Left lung (tissue), 4 donors: ENCODE measurements at regions not wholly inside any gene's neighbourhood (a gene's known extent, or its start where the extent isn't known, plus 50 kb on each side); places are given as distances from the start of the nearest gene placed in this dataset.

Experiments used
- ATAC-seq: fragments of 200-7000 bp; cut with Tn5 transposase; one replicate; pipeline ENCODE4 v1.9.1; 2020; ENCODE audit warnings: moderate library complexity
- DNase-seq, 4 donors: peaks; one replicate each; pipeline ENCODE4 v3.0.0-alpha.2; 2013 to 2020
- H3K27ac ChIP-seq, 2 donors: fragments of 200-600 bp; sonication (generic) in 1 of 2; one replicate each; pipeline versions ENCODE4 v1.5.0 to v1.8.0; 2020 to 2021
- H3K27me3 ChIP-seq, 2 donors: fragments of 200-600 bp; sonication (generic) in 1 of 2; one replicate each; pipeline versions ENCODE4 v1.5.0 to v1.8.0; 2020 to 2021
- H3K36me3 ChIP-seq, 2 donors: fragments of 200-600 bp; sonication (generic) in 1 of 2; one replicate each; pipeline versions ENCODE4 v1.5.0 to v1.8.0; 2020 to 2021
- H3K4me1 ChIP-seq, 2 donors: fragments of 200-600 bp; one replicate each; pipeline ENCODE4 v1.8.0; 2021
- H3K4me3 ChIP-seq, 2 donors: fragments of 200-600 bp; sonication (generic) in 1 of 2; one replicate each; pipeline versions ENCODE4 v1.5.0 to v1.8.0; 2020 to 2021; ENCODE audit warnings: mild to moderate bottlenecking in 1 of 2
- H3K9me3 ChIP-seq, 2 donors: fragments of 200-600 bp; sonication (generic) in 1 of 2; one replicate each; pipeline versions ENCODE4 v1.5.0 to v1.8.0; 2020 to 2021
- intact Hi-C, 2 donors: fragments of 100-400 bp; cut with DNase I; formaldehyde crosslinking; loops; one replicate each; pipeline versions ENCODE4 v1.11.2 to v1.14.2; 2022
- TF ChIP-seq, protein P1 (sequence below), 2 donors: fragments of 200-600 bp; sonication (generic) in 1 of 2; IDR thresholded peaks; one replicate each; pipeline versions ENCODE4 v1.5.0 to v1.8.0; 2021; ENCODE audit warnings: antibody characterized with exemption in 2 of 2
- donor health status: DM: no; HTN: yes; CAD: no.
- donor health status: DM: no; HTN: no; CAD: no.

DNA sequence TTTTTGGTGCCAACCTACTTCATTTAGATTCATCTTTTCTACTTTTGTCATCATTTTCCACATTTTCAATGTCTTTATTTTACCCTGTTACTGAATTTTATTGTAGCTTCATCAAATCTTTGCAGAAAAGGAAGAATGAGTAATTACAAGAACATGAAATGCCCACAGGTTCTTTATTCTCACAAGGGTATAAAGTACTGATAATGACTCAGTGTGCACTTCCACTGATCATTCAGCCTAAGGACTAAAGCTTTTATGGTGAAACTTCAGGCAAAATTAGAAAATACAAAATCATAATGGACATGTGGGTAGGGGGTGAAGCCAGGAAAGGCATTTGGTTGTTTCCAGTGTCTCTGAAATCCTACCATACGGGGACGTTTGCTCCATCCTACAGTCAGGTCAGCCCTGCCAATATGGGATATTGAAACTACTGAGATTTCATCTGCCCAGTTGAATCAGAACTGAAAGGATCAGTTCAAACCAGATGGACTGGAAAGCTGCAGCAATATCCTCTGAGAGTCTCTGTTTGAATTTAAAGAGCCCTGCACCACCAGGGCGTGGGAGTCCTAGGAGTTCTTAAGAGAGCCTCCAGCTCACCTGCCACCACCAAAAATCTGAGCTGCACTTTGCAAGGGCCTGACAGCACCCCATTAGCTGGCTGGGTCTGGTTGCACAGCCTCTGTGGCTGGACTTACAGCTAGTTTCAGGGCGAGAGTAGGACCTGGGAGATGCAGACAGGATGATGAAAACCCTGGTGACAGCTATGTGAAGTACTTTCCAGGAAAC, 390.4 kb downstream of the CMPK2 start:
- intact Hi-C loops, result no loop called here
- H3K27me3 ChIP-seq, result peaks cover 0 to 6% of the 10 kb centered on the region in 2 donors
- H3K9me3 ChIP-seq, result peaks cover 0 to 5% of the 10 kb centered on the region in 2 donors

GRCh38 chr2:6480514-6480913, 385.2 kb downstream of the CMPK2 start:
- Histone ChIP-seq H3K4me1 (no peaks in the 10 kb centered on the region), H3K27ac (no peak overlapping the region), H3K4me3 (no peak overlapping the region), H3K36me3 (no peaks in the 10 kb centered on the region), H3K9me3 (peaks cover 0 to 7% of the 10 kb centered on the region in 2 donors), H3K27me3 (no peaks in the 10 kb centered on the region)
- intact Hi-C loops, result no loop called here
- DNase-seq (no peak), ATAC-seq (no peak)
- TF ChIP-seq, protein P1, sequence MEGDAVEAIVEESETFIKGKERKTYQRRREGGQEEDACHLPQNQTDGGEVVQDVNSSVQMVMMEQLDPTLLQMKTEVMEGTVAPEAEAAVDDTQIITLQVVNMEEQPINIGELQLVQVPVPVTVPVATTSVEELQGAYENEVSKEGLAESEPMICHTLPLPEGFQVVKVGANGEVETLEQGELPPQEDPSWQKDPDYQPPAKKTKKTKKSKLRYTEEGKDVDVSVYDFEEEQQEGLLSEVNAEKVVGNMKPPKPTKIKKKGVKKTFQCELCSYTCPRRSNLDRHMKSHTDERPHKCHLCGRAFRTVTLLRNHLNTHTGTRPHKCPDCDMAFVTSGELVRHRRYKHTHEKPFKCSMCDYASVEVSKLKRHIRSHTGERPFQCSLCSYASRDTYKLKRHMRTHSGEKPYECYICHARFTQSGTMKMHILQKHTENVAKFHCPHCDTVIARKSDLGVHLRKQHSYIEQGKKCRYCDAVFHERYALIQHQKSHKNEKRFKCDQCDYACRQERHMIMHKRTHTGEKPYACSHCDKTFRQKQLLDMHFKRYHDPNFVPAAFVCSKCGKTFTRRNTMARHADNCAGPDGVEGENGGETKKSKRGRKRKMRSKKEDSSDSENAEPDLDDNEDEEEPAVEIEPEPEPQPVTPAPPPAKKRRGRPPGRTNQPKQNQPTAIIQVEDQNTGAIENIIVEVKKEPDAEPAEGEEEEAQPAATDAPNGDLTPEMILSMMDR (IDR thresholded peaks at IDR 0.05), result no peak

More for the DNA sequence above, 390.4 kb downstream of the CMPK2 start:
- DNase-seq, result no peak
- H3K4me1 ChIP-seq, result no peaks in the 10 kb centered on the region
- no peaks in the 10 kb centered on the region for H3K36me3 ChIP-seq
- TF ChIP-seq, protein P1 (IDR thresholded peaks at IDR 0.05), result no peak
- no peak for ATAC-seq
- no peak overlapping the region for H3K4me3 ChIP-seq
- no peak overlapping the region for H3K27ac ChIP-seq

DNA sequence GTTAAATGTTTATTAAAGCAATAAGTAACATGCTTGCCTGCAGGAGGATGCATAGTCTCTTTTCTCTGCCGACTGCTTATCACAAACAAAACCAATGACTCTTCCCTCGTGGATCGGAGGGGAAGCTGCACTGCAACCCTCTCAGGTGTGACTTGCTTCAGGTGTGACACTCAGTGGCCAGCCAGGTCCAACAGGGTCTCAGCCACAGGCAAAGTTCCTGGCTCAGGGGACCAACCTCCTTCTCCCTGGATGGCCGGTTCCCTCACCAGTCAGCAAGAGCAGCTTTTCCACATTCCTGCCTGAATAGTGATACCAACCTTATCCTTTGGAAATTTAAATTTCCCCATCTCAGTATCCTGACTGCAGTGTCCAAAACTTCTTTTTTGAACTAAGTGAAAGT, 383.5 kb downstream of the CMPK2 start:
- Histone ChIP-seq H3K36me3 (no peaks in the 10 kb centered on the region), H3K27me3 (no peaks in the 10 kb centered on the region), H3K4me3 (no peak overlapping the region), H3K27ac (no peak overlapping the region), H3K4me1 (no peaks in the 10 kb centered on the region), H3K9me3 (peaks cover 0 to 7% of the 10 kb centered on the region in 2 donors)
- TF ChIP-seq, protein P1 (IDR thresholded peaks at IDR 0.05), result no peak
- intact Hi-C loops, result no loop called here
- DNase-seq (no peak), ATAC-seq (no peak)

DNA sequence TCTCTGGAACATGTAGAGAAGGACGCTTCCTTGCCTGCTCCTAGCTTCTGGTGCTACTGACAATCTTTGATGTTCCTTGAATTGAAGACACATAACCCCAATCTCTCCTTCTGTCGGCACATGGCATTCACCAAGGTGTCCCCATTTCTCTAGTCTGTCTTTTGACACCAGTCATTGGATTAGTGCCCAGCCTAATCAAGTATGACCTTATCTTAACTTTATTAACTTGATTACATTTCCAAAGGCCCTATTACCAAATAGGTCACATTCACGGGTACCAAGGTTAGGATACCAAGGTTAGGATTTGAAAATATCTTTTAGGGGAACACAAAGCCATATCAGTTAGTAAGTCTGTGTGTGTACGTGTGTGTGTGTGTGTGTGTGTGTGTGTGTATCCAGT, 377.9 kb downstream of the CMPK2 start:
- TF ChIP-seq, protein P1 (IDR thresholded peaks at IDR 0.05), result no peak
- no peak overlapping the region for H3K27ac ChIP-seq
- H3K9me3 ChIP-seq, result no peaks in the 10 kb centered on the region
- no peak overlapping the region for H3K4me3 ChIP-seq
- no peaks in the 10 kb centered on the region for H3K36me3 ChIP-seq
- H3K4me1 ChIP-seq, result no peaks in the 10 kb centered on the region
- no peaks in the 10 kb centered on the region for H3K27me3 ChIP-seq
- ATAC-seq, result no peak
- intact Hi-C loops, result no loop called here
- DNase-seq, result no peak

GRCh38 chr2:6492573-6492972, 373.1 kb downstream of the CMPK2 start:
- H3K27me3 ChIP-seq, result no peaks in the 10 kb centered on the region
- H3K36me3 ChIP-seq, result no peaks in the 10 kb centered on the region
- H3K9me3 ChIP-seq, result no peaks in the 10 kb centered on the region
- no peak overlapping the region for H3K4me3 ChIP-seq
- TF ChIP-seq, protein P1 (IDR thresholded peaks at IDR 0.05), result no peak
- ATAC-seq, result no peak
- H3K4me1 ChIP-seq, result no peaks in the 10 kb centered on the region
- intact Hi-C loops, result no loop called here
- H3K27ac ChIP-seq, result no peak overlapping the region
- DNase-seq, result no peak
